Limb (tissue), 2 donors: ENCODE measurements at regions not wholly inside any gene's neighbourhood (a gene's known extent, or its start where the extent isn't known, plus 50 kb on each side); places are given as distances from the start of the nearest gene placed in this dataset.

Experiments
- DNase-seq, 2 donors: peaks; one replicate each; pipeline ENCODE4 v3.0.0-alpha.2; 2016; ENCODE audit errors: extremely low spot score in 2 of 2

GRCh38 chr1:59055908-59056719, 240.8 kb upstream of the FGGY start:
- no peak for DNase-seq

GRCh38 chr1:59057211-59057694, 239.6 kb upstream of the FGGY start:
- peak; percentile 77 to 90 for DNase-seq

DNA sequence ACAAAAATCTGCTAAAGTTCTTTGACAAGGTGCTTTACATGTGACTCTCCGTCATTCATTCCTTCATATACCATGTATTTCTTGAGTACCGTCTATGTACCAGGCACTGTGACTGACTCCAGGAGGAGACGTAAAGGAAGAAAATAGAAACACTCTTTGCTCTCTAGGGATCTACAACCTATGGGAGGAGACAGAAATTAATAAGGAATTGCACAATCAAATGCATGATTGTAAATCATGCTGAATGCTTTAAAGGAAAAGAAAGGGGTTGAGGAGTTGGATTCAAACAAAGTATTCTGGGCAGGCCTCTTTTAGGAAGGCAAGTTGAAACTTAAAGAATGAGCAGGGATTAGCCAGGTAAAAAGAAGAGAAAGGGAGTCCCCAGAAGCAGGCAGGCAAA, 239.1 kb upstream of the FGGY start:
- no peak for DNase-seq

GRCh38 chr1:59058665-59059439, 238.0 kb upstream of the FGGY start:
- DNase-seq, result no peak

DNA sequence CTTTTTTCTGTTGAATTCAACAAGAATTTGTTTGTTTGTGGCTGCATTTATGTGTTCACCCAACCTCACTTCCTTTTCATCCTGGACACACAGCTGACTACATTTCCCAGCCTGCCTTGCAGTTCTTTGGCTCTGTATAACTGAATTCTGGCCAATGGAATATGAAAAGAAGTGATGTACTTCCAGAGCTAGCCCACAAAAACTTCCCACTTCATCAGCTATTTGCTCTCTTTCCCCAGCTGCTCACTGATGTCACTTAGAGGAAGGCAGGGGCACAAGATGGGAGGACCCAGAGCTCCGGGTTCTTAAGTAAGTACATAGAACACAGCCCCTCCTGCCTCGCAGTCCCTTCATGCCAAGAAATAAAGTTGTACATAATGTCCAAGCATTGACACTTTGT, 235.0 kb upstream of the FGGY start:
- DNase-seq, result peak; percentile 65 to 95

DNA sequence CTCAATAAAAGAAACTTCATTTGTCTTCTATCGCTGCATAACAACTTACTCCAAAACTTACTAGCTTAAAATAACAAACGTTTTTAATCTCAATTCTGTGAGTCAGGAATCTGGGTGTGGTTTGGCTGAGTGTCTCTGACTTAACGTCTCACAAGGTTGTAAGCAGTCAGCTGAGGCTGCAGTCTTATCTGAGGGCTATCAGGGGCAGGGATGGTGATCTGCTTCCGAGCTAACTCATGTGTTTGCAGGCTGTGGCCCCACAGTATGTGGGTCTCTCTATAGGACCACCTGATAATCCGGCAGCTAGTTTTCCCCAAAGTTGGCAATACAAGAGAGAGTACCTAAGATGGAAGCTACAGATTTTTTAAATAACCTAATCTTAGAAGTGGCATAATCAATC, 234.2 kb upstream of the FGGY start:
- DNase-seq, result no peak

GRCh38 chr1:59063501-59063900, 233.4 kb upstream of the FGGY start:
- DNase-seq, result no peak

DNA sequence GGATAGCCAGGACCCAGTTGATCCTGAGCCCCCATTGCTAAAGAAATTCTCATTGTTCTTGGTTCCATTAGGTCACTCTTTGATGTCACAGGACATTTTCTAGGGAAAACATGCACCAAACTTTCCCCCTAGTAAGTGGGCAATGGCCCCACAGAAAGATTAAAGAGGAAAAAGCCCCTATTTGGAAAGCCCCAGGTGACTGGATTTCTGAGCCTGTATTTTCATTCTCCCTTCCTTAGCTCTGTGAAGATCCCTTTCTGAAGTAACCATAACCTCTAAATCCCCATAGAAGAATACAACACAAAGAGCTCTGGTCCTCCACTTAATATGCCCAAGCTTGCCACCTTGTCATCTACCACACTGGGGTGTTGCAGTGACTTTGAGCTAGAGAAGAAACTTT, 232.3 kb upstream of the FGGY start:
- DNase-seq, result no peak

DNA sequence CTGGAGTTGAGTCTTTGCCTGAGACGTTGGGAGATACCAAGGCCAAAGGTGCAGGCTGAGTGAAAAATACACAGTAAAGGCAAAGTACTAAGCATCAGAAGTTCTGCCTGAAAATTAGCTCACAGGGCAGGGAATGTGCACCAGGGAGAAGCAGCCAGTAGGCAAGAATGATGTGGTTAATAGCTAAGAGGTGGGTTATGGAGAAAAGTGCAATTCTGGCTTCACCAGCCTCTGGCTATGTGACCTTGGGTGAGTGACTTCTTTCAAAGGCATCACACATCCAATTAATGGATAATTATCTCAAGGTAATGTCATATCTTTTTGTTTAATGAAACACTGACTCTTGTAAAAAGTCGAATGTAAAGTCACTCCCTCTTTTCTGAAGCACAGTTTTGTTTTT, 230.7 kb upstream of the FGGY start:
- no peak for DNase-seq

DNA sequence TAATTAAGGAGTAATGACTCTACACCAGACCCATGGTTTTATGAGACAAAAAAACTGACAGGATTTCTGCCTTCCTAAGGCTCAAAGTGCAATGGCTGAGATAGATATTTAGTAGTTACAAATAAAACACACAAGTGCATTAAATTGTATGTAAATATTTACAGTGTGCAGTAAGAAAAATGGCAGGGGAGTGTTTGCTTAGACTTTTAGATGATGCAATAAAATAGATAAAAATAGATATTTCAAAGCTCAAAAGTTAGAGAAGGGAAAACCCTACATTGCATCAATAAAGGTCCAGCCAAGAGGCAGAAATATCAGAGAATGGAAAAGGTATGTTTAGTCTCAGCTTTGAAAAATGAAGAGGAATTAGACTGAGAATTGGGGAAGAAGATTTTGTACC, 226.3 kb upstream of the FGGY start:
- DNase-seq, result no peak

DNA sequence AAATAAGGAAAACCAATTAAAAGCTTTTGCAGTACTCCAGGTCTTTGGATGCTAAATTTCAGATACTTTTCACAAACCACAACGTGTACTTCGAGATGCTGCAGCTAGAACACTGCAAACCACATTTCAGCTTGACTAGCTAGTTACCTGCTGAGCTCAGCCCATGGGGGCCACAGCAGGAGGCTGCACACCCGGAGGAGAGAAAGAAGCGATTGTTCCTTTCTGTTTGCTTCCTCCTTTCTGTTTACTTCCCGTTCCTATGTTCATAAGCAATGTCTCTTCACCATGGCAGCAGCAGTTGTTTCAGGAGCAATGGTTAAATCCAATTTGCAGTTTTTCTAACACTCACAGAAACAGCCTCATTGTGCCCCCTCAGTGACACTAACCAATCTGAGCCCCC, 225.6 kb upstream of the FGGY start:
- no peak for DNase-seq

- no peak for DNase-seq
Measured at GRCh38 chr1:59071876-59072582, 224.9 kb upstream of the FGGY start.

GRCh38 chr1:59072583-59072947, 224.3 kb upstream of the FGGY start:
- DNase-seq, result no peak

GRCh38 chr1:59074598-59074997, 222.3 kb upstream of the FGGY start:
- no peak for DNase-seq

DNA sequence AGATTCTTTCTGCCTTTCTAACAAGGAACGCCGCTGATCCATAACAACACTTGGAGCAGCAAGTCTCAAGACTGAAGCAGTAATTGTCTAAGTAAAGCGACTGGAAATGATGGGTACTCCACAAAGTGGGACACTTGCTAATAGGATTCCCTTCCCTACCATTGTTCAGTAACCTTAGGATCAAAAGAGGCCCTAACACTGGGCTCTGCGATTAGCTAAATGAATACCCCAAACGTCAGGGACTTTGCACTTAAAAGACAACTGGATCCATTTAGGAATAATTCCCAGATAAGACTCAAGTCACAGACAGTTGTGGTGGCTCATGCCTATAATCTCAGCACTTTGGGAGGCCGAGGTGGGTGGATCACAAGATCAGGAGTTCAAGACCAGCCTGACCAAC, 221.9 kb upstream of the FGGY start:
- no peak for DNase-seq

GRCh38 chr1:59076612-59077011, 220.3 kb upstream of the FGGY start:
- DNase-seq, result no peak

DNA sequence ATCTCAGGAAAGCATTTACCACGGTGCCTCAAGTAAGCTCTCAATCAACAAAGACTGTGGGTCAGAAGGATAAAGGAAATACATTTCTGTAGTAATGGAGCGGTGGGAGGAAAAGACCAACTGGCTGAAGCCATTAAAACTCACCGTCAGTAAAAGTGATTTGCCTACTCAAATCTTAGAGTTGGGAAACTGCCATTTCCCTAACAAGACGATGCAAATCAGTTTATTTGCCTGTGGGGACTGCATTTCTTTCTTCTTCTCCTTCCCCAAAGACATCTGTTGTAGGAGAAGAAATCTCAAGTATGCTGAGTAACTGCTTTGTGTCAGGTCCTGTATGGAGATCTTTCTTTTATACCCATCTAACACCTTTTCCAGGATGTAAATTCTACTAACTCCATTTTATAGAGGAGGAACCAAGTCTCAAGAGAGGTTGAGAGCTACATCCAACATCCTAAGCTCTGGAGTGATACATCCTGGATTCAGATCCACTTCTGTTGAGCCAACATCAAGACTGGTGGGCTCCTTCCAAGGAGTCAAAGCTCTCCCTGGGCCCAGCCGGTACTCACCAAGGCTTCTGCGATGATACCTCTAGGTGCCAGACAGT, 219.3 kb upstream of the FGGY start:
- DNase-seq, result no peak

DNA sequence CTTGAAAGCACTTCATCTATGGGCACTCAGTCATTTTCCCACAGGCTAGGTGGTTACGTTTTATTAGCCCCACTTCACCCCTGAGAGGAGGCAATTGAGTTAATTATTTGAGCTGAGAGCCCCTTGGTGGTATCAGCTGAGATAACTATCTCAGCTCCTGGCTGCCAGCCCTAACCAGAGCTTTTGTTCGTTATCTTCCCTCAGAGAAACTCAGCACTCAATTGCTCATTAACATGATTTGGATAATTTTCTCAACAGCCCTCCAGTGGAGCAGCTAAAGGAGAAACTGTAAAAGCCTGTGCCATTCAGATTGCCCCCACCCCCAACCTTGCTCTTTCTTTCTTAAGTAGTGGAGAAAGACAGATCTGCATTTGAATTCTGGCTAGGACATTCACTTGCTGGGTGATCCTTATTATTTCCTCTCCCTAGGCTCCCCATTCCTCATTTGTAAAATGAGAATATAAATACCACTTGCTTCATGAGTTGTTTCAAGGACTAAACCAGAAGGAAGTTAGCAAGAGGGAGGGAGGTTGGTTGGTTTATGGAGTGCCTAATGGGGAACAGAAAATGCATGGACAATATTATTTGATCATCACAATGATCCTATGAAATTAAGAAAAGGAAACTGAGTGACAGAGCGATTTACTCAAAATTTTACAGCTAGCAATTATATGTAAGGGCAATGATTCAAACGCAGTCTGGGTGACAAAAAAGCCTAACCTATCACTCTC, 218.7 kb upstream of the FGGY start:
- no peak for DNase-seq

DNA sequence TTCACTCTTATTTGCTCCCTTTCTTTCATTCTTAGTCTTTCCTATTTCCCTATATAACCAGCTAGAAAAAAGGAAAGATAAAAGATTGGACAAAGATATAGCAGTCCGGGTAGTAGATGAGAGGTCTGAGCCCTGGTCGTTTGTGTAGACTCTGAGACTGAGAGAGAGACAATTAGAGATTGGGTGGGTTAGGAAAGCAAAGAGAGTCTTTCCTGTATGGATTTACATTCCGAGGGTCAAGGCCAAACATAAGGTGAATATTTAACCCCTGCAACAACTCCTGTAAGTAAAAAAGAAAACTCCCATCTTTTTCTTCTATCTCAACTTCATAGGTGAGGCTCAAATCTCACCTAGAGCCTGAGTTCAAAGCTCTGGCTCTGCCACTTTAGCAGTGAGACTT, 218.0 kb upstream of the FGGY start:
- DNase-seq, result no peak

DNA sequence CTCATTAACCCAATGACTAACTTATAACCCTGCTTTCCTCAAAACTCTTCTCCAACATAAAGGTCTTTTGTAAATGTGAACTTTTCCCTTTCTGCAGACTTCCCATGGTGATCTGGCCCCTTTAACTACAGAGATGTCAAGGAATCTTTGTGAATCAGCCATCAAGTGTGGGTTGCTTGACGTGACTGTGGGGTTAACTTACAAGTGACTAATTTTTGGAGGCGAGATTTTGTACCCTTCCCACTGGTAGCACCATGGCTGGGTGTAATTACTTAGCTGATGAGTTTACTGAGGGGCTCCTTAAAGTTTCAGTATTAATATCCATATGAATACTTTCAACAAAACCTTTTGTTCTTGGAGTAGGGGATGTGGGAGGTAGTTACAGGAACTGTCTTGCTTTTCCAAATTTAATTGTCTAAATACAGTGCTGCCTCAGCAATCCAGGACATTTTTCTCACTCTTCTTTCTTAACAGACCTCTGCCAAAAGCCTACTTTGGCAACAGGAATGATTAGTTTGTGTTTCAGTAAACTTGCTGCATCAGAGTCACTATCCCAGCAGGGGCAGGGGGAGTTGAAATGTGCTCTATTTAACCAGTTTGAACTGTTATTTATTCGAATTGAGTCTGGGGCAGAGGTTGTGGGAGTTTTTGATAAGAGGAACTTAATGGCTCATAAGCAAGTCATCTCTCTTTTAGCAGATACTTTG, 217.3 kb upstream of the FGGY start:
- DNase-seq, result no peak

DNA sequence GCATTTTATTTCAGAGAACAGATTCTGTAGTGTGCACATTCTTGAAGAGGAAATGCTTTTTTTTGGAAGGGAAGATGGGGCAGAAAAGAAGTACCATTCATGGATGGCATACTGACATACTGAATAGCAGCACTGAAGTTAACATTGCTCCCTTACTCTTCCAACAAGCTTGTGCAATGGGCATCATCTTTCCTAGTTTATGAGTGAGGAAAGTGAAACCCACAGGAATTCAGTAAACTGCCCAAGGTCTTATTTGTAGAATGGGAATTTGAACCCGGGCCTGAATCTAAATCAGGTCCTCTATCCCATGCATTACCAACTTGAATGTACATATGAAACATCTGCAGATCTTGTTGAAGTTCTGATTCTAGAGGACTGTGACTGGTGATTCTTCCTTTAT, 215.7 kb upstream of the FGGY start:
- DNase-seq, result no peak
